T-helper 2 cell treated with Interferon-gamma antibody and Interleukin-4, amounts not matched to agents 5 μg/mL and 100 μg/mL, for 36 hours (primary cell): ENCODE measurements at regions not wholly inside any gene's neighbourhood (a gene's known extent, or its start where the extent isn't known, plus 50 kb on each side); places are given as distances from the start of the nearest gene placed in this dataset.
"Not testable (repeated sequence)": the region's sequence is repeated elsewhere in the genome, so short reads cannot be mapped to it uniquely, and the experiment has no call there.

Source experiments
- DNase-seq: peaks from one replicate; pipeline ENCODE4 v3.0.0; 2021; ENCODE audit warnings: low spot score
- H3K27ac Mint-ChIP-seq: one replicate; pipeline ENCODE4 v1.8.0; 2021; ENCODE audit warnings: mild to moderate bottlenecking, mixed read lengths
- H3K27me3 Mint-ChIP-seq: one replicate; pipeline ENCODE4 v1.8.0; 2021; ENCODE audit warnings: low read depth, mixed read lengths
- H3K36me3 Mint-ChIP-seq: one replicate; pipeline ENCODE4 v1.8.0; 2021; ENCODE audit warnings: low read depth, mixed read lengths
- H3K4me1 Mint-ChIP-seq: one replicate; pipeline ENCODE4 v1.8.0; 2021; ENCODE audit warnings: low read depth, mixed read lengths
- H3K4me3 Mint-ChIP-seq: one replicate; pipeline ENCODE4 v1.8.0; 2022; ENCODE audit warnings: mild to moderate bottlenecking, moderate library complexity, mixed read lengths
- H3K9me3 Mint-ChIP-seq: one replicate; pipeline ENCODE4 v1.8.0; 2021; ENCODE audit warnings: mixed read lengths

DNA sequence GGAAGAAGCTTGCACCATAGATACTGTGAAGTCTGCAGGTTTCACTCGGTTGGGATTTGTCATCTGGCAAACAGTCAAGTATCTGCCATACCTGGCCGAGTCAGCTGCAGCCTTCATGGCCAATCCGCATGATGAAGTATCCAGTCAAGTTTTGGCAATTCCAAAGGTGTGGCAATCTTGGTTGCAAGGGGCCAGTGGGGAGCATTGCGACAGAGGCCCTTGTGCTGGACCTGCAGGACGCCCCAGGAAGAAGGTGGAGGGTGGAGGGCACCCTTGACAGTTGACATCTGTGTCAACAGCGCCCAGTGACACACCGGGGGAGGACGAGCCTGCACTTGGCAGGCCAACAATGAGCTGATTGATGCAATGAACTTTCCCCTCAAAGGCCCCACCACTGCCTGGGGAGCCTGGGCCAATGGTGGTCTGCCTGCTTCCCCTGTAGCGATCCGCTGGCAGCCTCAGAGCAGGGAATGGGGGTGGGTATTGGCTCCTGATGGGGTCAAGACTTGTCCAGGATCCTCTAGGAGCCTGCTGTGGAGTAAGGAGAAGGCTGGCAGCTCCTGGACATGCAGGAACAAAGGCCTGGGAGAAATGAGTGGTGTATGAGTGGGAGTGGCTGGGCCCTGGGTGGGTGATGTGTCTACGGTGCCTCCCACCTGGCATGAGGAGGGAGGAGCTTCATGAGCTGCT lies 122.8 kb upstream of the PITX1 start:
- Mint-ChIP-seq H3K9me3 (peaks cover 8% of the 10 kb centered on the region), H3K4me3 (no peak overlapping the region), H3K4me1 (no peaks in the 10 kb centered on the region), H3K27ac (no peak overlapping the region), H3K27me3 (peaks cover 13% of the 10 kb centered on the region), H3K36me3 (no peaks in the 10 kb centered on the region)
- no peak for DNase-seq

DNA sequence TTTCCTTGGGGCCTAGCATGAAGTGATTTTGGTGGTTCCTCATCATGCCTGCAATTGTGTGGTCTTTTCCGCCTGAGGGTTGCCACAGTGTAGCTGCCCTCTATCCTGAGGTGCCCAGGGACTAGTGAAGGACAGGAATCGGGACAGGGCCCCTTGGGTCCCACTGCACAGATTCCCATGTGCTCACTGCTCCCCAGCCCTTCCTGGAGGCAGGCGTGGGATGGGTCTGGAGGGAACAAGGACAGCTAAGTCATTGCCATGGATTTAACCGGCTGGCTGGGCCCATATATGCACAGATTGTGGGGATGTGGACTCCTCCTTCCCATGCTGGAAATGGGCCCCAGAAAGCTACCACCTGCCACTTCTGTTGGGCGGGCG lies 122.3 kb upstream of the PITX1 start:
- peaks cover 8% of the 10 kb centered on the region for H3K9me3 Mint-ChIP-seq
- H3K4me1 Mint-ChIP-seq: no peaks in the 10 kb centered on the region
- H3K27ac Mint-ChIP-seq: no peak overlapping the region
- no peak overlapping the region for H3K4me3 Mint-ChIP-seq
- DNase-seq: no peak
- peaks cover 11% of the 10 kb centered on the region for H3K27me3 Mint-ChIP-seq
- H3K36me3 Mint-ChIP-seq: no peaks in the 10 kb centered on the region

DNA sequence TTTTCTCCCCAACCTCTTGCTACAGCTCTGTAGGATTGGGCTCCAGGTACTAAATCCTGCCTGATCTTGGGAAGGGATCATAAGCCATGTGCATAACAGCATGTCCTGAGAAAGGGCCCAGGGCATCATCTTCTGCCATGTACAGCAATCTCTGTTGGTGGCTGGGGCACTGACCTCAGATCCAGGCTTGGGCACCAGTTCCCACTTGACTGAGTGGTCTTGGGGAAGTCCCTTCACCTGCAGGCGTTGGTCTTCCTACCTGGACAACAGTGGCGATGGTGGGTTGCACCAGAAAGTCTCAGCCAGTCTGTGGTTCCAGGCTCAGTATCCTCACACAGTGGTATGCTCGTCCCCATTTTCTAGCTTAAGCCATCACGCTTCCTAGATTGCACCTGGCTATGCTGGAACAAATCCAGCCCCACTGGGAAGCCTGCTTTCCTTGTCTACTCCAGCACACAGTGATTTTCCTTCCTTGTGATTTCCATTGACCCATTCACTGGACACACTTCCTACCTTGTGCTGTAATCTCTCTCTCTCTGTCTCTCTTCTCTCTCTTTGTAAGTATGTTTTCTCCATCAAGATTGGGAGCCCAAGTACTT lies 121.7 kb upstream of the PITX1 start:
- no peaks in the 10 kb centered on the region for H3K4me1 Mint-ChIP-seq
- H3K27ac Mint-ChIP-seq: no peak overlapping the region
- no peak for DNase-seq
- H3K27me3 Mint-ChIP-seq: peaks cover 5% of the 10 kb centered on the region
- no peak overlapping the region for H3K4me3 Mint-ChIP-seq
- no peaks in the 10 kb centered on the region for H3K36me3 Mint-ChIP-seq
- peaks cover 8% of the 10 kb centered on the region for H3K9me3 Mint-ChIP-seq

- no peaks in the 10 kb centered on the region for H3K4me1 Mint-ChIP-seq
- DNase-seq: no peak
- no peak overlapping the region for H3K27ac Mint-ChIP-seq
- no peaks in the 10 kb centered on the region for H3K36me3 Mint-ChIP-seq
- no peaks in the 10 kb centered on the region for H3K27me3 Mint-ChIP-seq
- no peak overlapping the region for H3K4me3 Mint-ChIP-seq
- peaks cover 8% of the 10 kb centered on the region for H3K9me3 Mint-ChIP-seq
Measured at GRCh38 chr5:135154961-135155360, 120.9 kb upstream of the PITX1 start.

GRCh38 chr5:135154197-135154596 lies 120.2 kb upstream of the PITX1 start:
- no peak overlapping the region for H3K27ac Mint-ChIP-seq
- no peak for DNase-seq
- no peaks in the 10 kb centered on the region for H3K4me1 Mint-ChIP-seq
- no peaks in the 10 kb centered on the region for H3K27me3 Mint-ChIP-seq
- peaks cover 6% of the 10 kb centered on the region for H3K9me3 Mint-ChIP-seq
- H3K4me3 Mint-ChIP-seq: no peak overlapping the region
- no peaks in the 10 kb centered on the region for H3K36me3 Mint-ChIP-seq

GRCh38 chr5:135153661-135154060 lies 119.6 kb upstream of the PITX1 start:
- Mint-ChIP-seq H3K4me1 (no peaks in the 10 kb centered on the region), H3K36me3 (no peaks in the 10 kb centered on the region), H3K4me3 (no peak overlapping the region), H3K9me3 (peaks cover under 1% of the 10 kb centered on the region), H3K27ac (no peak overlapping the region), H3K27me3 (no peaks in the 10 kb centered on the region)
- DNase-seq: no peak

- no peak for DNase-seq
- Mint-ChIP-seq H3K4me3 (no peak overlapping the region), H3K4me1 (no peaks in the 10 kb centered on the region), H3K27ac (no peak overlapping the region), H3K9me3 (no peaks in the 10 kb centered on the region), H3K36me3 (no peaks in the 10 kb centered on the region), H3K27me3 (no peaks in the 10 kb centered on the region)
Measured at GRCh38 chr5:135153259-135153658, 119.2 kb upstream of the PITX1 start.

GRCh38 chr5:135151660-135152059 lies 117.6 kb upstream of the PITX1 start:
- not testable (repeated sequence) for H3K4me1 Mint-ChIP-seq, H3K4me3 Mint-ChIP-seq, H3K9me3 Mint-ChIP-seq, H3K36me3 Mint-ChIP-seq, H3K27me3 Mint-ChIP-seq, DNase-seq, H3K27ac Mint-ChIP-seq

DNA sequence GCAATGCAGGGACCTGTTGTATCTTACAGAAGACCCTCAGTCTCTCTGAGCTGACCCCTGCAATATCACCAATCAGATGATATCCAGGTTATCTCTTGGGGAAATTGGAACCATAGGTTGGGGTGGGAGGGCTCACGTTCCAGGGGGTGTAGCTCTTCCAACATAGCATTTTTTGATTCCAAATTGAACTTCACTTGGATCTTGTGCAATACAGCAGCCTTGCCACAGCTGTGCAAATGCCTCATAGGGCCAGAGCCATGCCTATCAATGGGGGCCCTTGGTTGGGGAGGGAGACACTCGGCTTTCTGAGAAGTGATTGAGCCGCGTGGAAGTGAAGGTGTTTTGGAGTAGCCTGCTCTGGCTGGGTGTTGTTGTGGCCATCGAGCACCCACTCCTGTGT lies 117.2 kb upstream of the PITX1 start:
- H3K9me3 Mint-ChIP-seq: peaks cover 5% of the 10 kb centered on the region
- H3K4me1 Mint-ChIP-seq: no peaks in the 10 kb centered on the region
- H3K27ac Mint-ChIP-seq: no peak overlapping the region
- no peak for DNase-seq
- no peaks in the 10 kb centered on the region for H3K36me3 Mint-ChIP-seq
- peaks cover 3% of the 10 kb centered on the region for H3K27me3 Mint-ChIP-seq
- H3K4me3 Mint-ChIP-seq: no peak overlapping the region

- H3K4me3 Mint-ChIP-seq: no peak overlapping the region
- H3K9me3 Mint-ChIP-seq: peaks cover 5% of the 10 kb centered on the region
Measured at GRCh38 chr5:135150767-135151166, 116.7 kb upstream of the PITX1 start.

GRCh38 chr5:135149956-135150723 lies 116.1 kb upstream of the PITX1 start:
- H3K36me3 Mint-ChIP-seq: no peaks in the 10 kb centered on the region
- H3K4me3 Mint-ChIP-seq: no peak overlapping the region
- H3K4me1 Mint-ChIP-seq: no peaks in the 10 kb centered on the region
- H3K9me3 Mint-ChIP-seq: peaks cover 5% of the 10 kb centered on the region
- no peak for DNase-seq
- no peak overlapping the region for H3K27ac Mint-ChIP-seq
- peaks cover 3% of the 10 kb centered on the region for H3K27me3 Mint-ChIP-seq

More at GRCh38 chr5:135150767-135151166, 116.7 kb upstream of the PITX1 start:
- no peaks in the 10 kb centered on the region for H3K36me3 Mint-ChIP-seq
- no peak for DNase-seq
- H3K4me1 Mint-ChIP-seq: no peaks in the 10 kb centered on the region
- H3K27me3 Mint-ChIP-seq: peaks cover 3% of the 10 kb centered on the region
- H3K27ac Mint-ChIP-seq: no peak overlapping the region

DNA sequence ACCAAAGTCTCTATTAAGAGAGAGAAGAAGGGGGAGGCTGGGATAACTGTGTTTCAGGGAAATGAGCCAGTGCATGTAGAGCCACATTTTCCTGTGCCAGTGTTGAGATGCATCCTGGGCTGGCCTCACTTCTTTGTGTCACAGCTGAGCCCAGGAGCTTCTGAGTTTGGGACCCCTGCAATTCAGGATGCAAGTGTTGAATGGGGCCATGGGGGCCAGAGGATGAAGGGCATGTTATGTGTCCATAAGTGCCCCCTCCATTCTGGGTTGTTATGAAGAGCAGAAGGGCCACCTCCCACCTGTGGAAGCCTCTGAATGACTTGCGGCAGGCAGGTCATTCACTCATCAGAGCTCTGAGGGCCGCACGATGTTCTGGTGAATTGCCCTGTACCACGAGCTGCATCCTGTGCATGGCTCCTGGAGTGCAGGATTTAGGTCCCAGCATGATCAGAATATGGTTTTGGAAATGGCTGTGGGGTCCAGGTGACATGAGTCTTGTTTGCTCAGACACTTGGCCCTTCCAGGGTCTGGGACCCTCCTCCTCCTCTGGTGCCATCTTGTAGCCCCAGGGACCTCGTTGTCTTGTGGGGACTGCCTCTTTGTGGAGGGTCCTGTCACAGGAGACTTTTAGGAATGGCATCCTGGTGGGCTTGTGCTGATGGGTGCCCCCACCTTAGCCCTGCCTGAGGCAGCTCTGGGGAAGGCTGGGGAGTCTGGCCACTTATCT lies 115.4 kb upstream of the PITX1 start:
- H3K27ac Mint-ChIP-seq: no peak overlapping the region
- no peak overlapping the region for H3K4me3 Mint-ChIP-seq
- no peaks in the 10 kb centered on the region for H3K4me1 Mint-ChIP-seq
- DNase-seq: no peak
- peaks cover 4% of the 10 kb centered on the region for H3K27me3 Mint-ChIP-seq
- H3K9me3 Mint-ChIP-seq: peaks cover 5% of the 10 kb centered on the region
- no peaks in the 10 kb centered on the region for H3K36me3 Mint-ChIP-seq

DNA sequence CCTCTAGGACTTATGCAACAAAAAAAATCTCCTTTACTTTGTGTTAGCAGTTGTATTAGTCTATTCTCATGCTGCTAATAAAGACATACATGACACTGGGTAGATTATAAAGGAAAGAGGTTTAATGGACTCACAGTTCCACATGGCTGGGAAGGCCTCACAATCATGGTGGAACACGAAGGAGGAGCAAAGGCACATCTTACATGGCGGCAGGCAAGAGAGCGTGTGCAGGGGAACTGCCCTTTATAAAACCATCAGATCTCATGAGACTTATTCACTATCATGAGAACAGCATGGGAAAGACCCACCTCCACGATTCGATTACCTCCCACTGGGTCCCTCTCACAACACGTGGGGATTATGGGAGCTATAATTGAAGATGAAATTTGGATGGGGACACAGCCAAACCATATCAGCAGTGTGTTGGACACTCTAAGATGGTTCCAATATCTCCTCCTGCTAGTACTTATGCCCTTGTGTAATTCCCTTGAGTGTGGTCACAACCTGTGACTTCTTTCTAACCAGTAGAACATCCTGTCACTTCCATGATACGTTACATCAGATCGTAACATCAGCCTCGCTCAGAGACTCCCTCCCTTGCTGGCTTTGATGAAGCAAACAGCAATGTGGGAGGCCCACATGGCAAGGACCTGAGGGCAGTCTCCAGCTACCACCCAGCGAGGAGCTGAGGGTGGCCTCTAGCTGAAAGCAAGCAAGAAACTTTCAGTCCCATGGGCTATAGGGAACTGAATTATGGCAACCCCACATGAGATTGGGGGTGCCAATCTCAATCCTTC lies 113.5 kb upstream of the PITX1 start:
- no peak overlapping the region for H3K4me3 Mint-ChIP-seq
- no peaks in the 10 kb centered on the region for H3K36me3 Mint-ChIP-seq
- no peak for DNase-seq
- H3K27ac Mint-ChIP-seq: no peak overlapping the region
- no peaks in the 10 kb centered on the region for H3K4me1 Mint-ChIP-seq
- peaks cover 5% of the 10 kb centered on the region for H3K9me3 Mint-ChIP-seq
- peaks cover 4% of the 10 kb centered on the region for H3K27me3 Mint-ChIP-seq
